ENCODE measurements at regions not wholly inside any gene's neighbourhood (a gene's known extent, or its start where the extent isn't known, plus 50 kb on each side); places are given as distances from the start of the nearest gene placed in this dataset.
"Not testable (repeated sequence)": the region's sequence is repeated elsewhere in the genome, so short reads cannot be mapped to it uniquely, and the experiment has no call there.

DNA sequence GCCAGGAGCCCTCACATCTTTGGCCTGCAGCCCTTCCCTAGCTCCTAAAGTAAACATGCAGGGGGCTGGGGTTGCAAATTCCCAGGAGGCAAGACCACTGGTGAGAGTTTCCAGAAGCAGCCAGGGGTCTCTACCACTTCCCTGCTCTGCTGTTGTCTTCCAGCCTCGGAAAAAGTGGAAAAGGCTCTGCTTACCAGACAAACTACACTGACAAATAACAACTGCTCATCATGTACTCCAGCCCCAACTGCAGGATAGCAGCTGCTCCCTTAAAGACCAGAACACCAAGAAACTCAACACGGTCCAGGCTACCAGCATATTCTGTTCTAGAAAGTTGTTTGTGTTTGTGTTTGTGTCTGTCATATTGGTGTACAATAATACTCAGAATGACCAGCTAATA, 187.5 kb upstream of the MARCKS start:
- Mint-ChIP-seq H3K36me3 (no peaks in the 10 kb centered on the region), H3K27me3 (ENCODE audit: low read depth in 3 of 3) (no peaks in the 10 kb centered on the region), H3K27ac (no peak overlapping the region), H3K9me3 (peaks cover 0 to 6% (median 2%) of the 10 kb centered on the region in 6 donors), H3K4me3 (no peak overlapping the region), H3K4me1 (no peaks in the 10 kb centered on the region)
- no peak for DNase-seq

DNA sequence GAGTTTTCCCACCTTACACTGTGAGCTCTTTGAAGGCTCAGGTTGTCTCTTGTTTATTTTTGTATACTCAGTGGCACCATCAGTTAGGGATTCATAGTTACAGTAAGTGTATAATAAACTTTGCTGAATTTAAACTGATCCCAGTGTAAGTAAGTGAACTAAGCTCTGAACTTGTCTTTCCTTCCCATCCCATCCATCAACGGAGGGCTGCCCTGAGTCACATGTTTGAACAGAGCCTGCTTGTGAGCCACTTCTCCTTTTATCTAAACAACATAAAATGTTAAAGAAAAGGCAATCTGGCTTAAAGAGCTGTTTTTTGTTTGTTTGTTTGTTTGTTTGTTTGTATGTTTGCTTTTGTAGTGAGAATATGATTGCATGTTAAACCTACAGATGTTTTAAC, 185.7 kb upstream of the MARCKS start:
- H3K36me3 Mint-ChIP-seq: no peaks in the 10 kb centered on the region
- no peaks in the 10 kb centered on the region for H3K27me3 Mint-ChIP-seq (ENCODE audit: low read depth in 3 of 3)
- DNase-seq: no peak
- H3K27ac Mint-ChIP-seq: no peak overlapping the region
- no peaks in the 10 kb centered on the region for H3K4me1 Mint-ChIP-seq
- no peak overlapping the region for H3K4me3 Mint-ChIP-seq
- peaks cover 0 to 6% (median 0%) of the 10 kb centered on the region in 6 donors for H3K9me3 Mint-ChIP-seq

DNA sequence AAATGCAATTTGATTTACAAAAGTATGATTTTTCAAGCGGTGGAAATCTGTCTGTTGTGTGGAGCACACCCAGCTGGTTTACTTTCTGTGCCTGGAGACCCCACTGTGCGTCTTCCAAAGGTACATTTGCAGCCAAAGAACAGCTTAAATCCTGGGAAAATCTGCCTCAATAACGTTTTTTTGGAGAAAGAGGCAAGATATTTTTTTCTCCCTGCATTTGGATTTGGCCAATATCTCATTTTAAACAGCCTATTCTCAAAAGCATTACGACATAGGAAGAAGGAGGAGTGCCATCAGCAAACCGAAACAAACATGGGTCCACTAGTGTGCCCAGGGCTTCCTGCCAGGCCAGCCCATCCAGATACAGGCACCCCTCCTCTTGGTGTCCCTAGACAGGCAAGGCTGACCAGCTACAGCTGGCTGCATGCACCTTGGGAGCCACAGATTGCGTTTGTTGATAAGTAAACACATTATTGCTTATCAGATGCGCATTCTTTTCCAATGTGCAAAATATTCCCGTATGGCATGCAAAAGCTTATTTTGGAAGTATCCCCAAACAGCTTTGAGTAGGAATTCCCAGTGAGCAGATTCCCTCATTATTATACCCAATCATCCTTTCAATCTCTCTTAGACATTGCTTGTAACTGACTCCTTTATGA, 184.5 kb upstream of the MARCKS start:
- Mint-ChIP-seq H3K36me3 (no peaks in the 10 kb centered on the region), H3K27me3 (ENCODE audit: low read depth in 3 of 3) (no peaks in the 10 kb centered on the region), H3K4me3 (no peak overlapping the region), H3K9me3 (peaks cover 0 to 3% (median 0%) of the 10 kb centered on the region in 6 donors), H3K4me1 (no peaks in the 10 kb centered on the region), H3K27ac (no peak overlapping the region)
- DNase-seq: no peak

DNA sequence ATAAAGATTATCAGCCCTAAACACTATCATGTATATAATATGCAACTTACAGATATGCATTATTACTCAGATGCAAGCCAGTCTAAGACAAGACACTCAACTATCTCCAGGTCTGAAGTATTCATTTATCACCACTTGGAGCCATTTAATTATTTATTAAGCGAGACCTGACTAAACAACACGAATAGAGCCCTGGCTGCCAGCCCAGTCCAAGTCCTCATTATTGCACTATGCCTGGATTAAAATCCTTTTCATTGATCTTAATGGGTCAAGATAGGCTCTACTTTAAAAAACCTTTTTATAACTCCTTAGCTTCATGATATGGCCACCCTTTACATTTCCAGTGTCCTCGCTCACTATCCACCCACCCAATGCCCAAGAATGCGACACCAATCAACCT, 183.1 kb upstream of the MARCKS start:
- Mint-ChIP-seq H3K9me3 (peaks cover 0 to 2% (median 0%) of the 10 kb centered on the region in 6 donors), H3K27ac (no peak overlapping the region), H3K4me3 (no peak overlapping the region), H3K4me1 (no peaks in the 10 kb centered on the region), H3K36me3 (no peaks in the 10 kb centered on the region), H3K27me3 (ENCODE audit: low read depth in 3 of 3) (peaks cover 0 to 2% (median 0%) of the 10 kb centered on the region in 3 donors)
- no peak for DNase-seq

DNA sequence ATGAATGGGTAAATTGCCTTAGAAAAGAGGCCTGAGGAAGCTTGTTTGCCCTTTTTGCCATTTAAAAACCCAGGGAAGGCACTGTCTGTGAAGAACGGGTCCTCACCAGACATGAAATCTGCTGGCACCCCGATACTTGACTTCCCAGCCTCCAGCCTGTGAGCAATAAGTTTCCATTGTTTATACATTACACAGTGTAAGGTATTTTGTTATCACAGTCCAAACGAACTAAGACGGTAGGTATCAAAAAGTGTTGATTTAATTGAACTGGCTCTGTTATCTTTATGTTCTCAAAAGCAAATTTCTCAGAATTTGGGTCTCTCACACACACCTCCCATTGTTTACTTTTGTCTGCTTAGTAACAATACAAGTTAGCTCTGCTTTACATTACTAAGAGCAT, 181.1 kb upstream of the MARCKS start:
- Mint-ChIP-seq H3K27ac (no peak overlapping the region), H3K9me3 (peaks cover 0 to 2% (median 0%) of the 10 kb centered on the region in 6 donors), H3K4me1 (no peaks in the 10 kb centered on the region), H3K4me3 (no peak overlapping the region), H3K36me3 (no peaks in the 10 kb centered on the region), H3K27me3 (ENCODE audit: low read depth in 3 of 3) (peaks cover 0 to 6% (median 0%) of the 10 kb centered on the region in 3 donors)
- no peak for DNase-seq

DNA sequence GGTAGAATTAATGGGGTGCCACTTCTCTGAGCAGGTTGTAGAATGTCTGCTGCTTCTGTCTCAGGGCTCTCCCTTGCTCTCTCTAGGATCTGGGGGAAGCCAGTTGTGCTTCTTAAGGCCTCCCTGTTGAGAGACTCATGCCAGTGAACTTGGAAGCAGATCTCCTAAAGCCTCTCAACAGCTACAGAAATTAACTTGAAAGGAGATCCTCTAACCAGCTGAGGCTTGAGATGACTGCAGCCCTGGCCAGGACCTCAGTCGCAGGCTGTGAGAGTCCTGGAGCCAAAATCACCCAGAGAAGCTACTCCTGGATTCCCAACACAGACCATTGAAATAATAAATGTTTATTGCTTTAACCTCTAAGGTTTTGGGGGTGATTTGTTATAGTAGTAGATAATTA, 180.2 kb upstream of the MARCKS start:
- Mint-ChIP-seq H3K4me1 (no peaks in the 10 kb centered on the region), H3K27ac (no peak overlapping the region), H3K27me3 (ENCODE audit: low read depth in 3 of 3) (peaks cover 0 to 7% (median 0%) of the 10 kb centered on the region in 3 donors), H3K9me3 (peaks cover 0 to 2% (median 0%) of the 10 kb centered on the region in 6 donors), H3K4me3 (no peak overlapping the region), H3K36me3 (no peaks in the 10 kb centered on the region)
- DNase-seq: no peak

DNA sequence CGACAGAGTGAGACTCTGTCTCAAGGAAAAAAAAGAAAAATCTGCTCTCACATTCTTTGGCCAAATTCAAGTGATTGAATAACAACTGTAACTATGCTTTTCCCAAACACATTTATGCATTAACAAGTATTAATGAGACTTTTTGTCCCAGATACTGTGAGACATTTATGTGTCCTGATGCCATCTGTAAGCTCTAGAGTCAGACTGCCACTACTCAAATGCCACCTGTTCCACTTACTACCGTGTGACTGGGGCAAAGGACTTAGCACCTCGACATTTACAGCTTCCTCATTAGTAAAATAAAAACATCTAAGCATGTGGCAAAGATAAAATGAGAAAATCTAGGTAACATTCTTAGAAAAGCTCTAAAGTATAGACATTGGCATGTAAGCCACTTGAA, 178.1 kb upstream of the MARCKS start:
- H3K4me1 Mint-ChIP-seq: no peaks in the 10 kb centered on the region
- no peak overlapping the region for H3K27ac Mint-ChIP-seq
- H3K27me3 Mint-ChIP-seq (ENCODE audit: low read depth in 3 of 3): peaks cover 0 to 10% (median 0%) of the 10 kb centered on the region in 3 donors
- peaks cover 0 to 4% (median 0%) of the 10 kb centered on the region in 6 donors for H3K9me3 Mint-ChIP-seq
- no peak for DNase-seq
- H3K36me3 Mint-ChIP-seq: no peaks in the 10 kb centered on the region
- no peak overlapping the region for H3K4me3 Mint-ChIP-seq

DNA sequence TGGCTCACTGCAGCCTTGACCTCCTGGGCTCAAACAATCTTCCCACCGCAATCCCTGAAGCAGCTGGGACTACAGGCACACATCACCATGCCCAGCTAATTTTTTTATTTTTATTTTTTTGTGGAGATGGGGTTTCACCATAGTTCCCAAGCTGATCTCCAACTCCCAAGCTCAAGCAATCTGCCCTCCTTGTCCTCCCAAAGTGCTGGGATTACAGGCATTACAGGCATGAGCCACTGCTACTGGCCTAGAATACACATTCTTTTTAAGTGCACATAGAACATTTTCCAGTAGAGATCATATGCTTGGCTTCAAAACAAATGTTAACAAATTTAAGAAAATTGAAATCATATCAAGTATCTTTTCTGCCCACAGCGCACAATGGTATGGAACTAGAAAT, 176.8 kb upstream of the MARCKS start:
- H3K36me3 Mint-ChIP-seq: no peaks in the 10 kb centered on the region
- no peak overlapping the region for H3K27ac Mint-ChIP-seq
- DNase-seq: no peak
- H3K9me3 Mint-ChIP-seq: peaks cover 0 to 4% (median 0%) of the 10 kb centered on the region in 6 donors
- H3K27me3 Mint-ChIP-seq (ENCODE audit: low read depth in 3 of 3): peaks cover 0 to 10% (median 0%) of the 10 kb centered on the region in 3 donors
- H3K4me1 Mint-ChIP-seq: no peaks in the 10 kb centered on the region
- H3K4me3 Mint-ChIP-seq: no peak overlapping the region

DNA sequence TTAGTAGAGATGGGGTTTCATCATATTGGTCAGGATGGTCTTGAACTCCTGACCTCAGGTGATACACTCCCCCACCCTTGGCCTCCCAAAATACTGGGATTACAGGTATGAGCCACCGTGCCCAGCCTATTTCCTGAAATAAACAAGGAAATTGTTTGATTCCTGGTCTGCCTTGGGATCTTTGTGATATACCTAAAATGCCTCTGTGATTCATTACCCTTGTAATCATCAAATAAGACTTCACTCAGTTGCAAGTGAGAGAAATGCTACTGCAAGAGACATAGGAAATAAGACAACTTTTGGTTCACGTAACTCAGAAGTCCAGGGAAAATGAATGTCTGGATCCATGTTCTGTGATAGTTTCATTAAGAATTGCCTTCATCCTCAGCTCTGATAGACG, 173.2 kb upstream of the MARCKS start:
- DNase-seq: no peak
- Mint-ChIP-seq H3K4me3 (no peak overlapping the region), H3K36me3 (no peaks in the 10 kb centered on the region), H3K9me3 (peaks cover 0 to 3% (median 0%) of the 10 kb centered on the region in 6 donors), H3K27ac (no peak overlapping the region), H3K27me3 (ENCODE audit: low read depth in 3 of 3) (peaks cover 0 to 8% (median 5%) of the 10 kb centered on the region in 3 donors), H3K4me1 (no peaks in the 10 kb centered on the region)

DNA sequence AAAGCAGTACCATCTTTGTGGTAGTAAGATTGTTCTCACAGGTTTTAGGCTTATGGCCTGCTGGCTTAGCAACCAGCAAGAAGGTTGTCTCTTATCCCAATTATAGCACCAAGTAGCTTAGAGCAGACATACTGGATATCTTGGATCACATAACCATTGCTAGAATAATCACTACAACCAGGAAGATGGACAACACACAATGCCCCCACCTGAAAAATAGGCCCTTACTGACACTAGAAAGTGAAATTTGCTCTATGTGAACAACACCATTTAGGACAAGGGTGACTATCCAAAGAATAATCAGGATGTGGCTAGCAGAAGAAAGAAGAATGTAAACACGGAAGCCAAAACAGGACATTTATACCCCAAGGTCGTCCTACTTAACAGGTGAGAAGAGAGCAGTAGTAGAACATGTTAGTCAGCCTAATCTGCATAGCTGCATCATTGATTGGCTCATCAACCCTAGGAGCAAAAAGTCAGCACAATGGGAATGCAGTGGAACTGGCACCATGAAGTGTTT, 172.7 kb upstream of the MARCKS start:
- Mint-ChIP-seq H3K9me3 (peaks cover 0 to 3% (median 0%) of the 10 kb centered on the region in 6 donors), H3K27ac (no peak overlapping the region), H3K4me3 (no peak overlapping the region), H3K36me3 (no peaks in the 10 kb centered on the region), H3K27me3 (ENCODE audit: low read depth in 3 of 3) (peaks cover 0 to 8% (median 5%) of the 10 kb centered on the region in 3 donors), H3K4me1 (no peaks in the 10 kb centered on the region)
- no peak for DNase-seq

DNA sequence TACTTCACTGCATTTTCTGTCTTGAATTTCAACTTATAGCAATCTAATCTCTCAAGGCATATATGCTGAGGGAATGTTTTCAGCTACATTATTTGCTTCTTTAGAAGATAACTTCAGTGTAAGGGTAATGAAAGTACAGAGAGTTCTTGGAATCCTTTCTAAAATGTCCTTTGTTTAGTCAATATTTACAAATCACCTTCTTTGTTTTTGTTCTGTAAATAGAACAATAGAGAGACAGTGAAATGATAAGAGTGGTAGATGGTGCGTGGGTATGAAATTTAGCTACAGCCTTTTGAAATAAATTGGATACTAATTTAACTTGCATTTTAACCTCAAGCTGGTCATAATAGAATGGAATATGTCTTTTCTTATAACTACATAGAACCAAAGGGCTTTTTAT, 171.1 kb upstream of the MARCKS start:
- Mint-ChIP-seq H3K4me1 (no peaks in the 10 kb centered on the region), H3K4me3 (no peak overlapping the region), H3K9me3 (peaks cover 0 to 5% (median 0%) of the 10 kb centered on the region in 6 donors), H3K27me3 (ENCODE audit: low read depth in 3 of 3) (peaks cover 0 to 5% (median 4%) of the 10 kb centered on the region in 3 donors), H3K36me3 (no peaks in the 10 kb centered on the region), H3K27ac (no peak overlapping the region)
- no peak for DNase-seq

DNA sequence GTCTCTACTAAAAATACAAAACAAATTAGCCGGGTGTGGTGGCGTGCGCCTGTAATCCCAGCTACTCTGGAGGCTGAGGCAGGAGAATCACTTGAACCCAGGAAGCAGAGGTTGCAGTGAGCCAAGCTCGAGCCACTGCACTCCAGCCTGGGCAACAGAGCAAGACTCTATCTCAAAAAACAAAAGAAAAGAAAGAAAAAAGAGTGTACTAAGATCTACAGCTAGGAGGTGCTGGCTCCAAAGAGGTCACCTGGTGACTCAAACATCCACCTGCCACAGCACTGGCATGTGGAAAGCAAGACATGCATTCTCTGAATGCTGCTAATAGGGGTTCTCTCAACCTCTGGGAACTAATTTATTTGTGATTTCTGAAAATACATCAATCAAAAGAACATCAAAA, 167.5 kb upstream of the MARCKS start:
- not testable (repeated sequence) for H3K9me3 Mint-ChIP-seq; H3K4me1 Mint-ChIP-seq; H3K36me3 Mint-ChIP-seq; H3K4me3 Mint-ChIP-seq; H3K27me3 Mint-ChIP-seq (ENCODE audit: low read depth in 3 of 3); H3K27ac Mint-ChIP-seq; DNase-seq

DNA sequence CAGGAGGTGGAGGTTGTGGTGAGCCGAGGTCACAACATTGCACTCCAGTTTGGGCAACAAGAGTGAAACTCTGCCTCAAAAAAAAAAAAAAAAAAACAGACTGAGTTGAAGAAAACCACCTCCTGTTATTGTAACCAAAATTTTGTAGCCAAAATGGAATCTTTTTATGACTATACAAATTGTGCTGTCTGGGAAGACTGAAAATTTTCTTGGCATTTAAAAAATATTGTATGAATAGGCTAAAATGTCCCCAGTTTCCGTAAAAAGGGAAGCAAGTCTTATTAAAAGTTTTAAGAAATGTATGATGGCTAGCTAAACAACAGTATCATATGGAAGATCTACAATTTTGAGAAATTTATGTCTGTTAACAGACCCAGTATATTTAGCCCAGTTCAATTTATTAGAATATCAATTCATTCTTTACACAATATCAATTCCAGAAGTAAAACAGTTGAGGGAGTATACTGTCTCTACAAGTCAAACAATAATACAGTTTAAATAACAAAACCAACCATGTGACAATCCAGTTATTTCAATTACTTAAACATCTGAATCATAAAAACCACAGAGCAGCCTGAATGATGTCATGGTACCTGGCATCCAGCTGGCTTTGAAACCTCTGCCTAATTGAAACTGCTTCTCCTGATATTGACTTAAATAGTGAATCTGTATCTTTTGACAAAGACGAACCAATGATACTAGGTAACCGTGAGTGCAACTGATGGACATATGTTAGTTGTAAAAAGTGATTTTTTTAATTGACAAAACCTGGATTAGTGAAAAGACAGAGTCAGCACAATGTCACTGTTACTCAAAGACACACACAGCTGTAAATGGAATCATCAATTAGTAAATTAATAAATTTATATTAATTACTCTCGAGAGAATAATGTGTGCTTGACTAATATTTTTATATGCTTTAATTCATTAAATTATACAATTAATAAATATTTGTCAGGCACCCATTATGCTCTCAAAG, 166.6 kb upstream of the MARCKS start:
- no peaks in the 10 kb centered on the region for H3K4me1 Mint-ChIP-seq
- no peaks in the 10 kb centered on the region for H3K36me3 Mint-ChIP-seq
- H3K4me3 Mint-ChIP-seq: no peak overlapping the region
- H3K27me3 Mint-ChIP-seq (ENCODE audit: low read depth in 3 of 3): peaks cover 0 to 5% (median 1%) of the 10 kb centered on the region in 3 donors
- DNase-seq: no peak
- peaks cover 0 to 8% (median 0%) of the 10 kb centered on the region in 6 donors for H3K9me3 Mint-ChIP-seq
- no peak overlapping the region for H3K27ac Mint-ChIP-seq

DNA sequence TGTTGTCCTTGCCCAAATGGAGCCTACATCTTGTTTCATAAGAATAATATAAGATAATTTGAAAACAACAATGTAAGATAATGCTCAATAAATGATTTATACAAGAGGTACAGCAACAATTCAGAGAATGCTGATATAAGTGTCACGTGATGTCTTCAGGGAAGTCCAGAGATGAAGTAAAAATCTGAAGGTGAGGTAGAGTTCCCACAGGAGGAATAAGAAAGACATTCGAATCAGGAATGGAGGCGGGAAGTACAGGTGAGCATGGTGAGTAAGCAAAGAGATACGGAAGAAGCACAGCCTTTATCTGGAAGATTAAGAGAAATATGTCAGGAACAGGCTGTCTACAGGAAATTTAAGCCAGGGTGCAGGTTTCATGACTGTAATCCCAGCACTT, 165.9 kb upstream of the MARCKS start:
- no peak for DNase-seq
- H3K27me3 Mint-ChIP-seq (ENCODE audit: low read depth in 3 of 3): peaks cover 0 to 4% (median 1%) of the 10 kb centered on the region in 3 donors
- no peaks in the 10 kb centered on the region for H3K4me1 Mint-ChIP-seq
- H3K9me3 Mint-ChIP-seq: peaks cover 0 to 8% (median 0%) of the 10 kb centered on the region in 6 donors
- no peak overlapping the region for H3K27ac Mint-ChIP-seq
- H3K4me3 Mint-ChIP-seq: no peak overlapping the region
- no peaks in the 10 kb centered on the region for H3K36me3 Mint-ChIP-seq

All from immature natural killer cell (primary cell).